Stimulated activated naive CD8-positive, alpha-beta T cell treated with anti-CD3 and anti-CD28 coated beads, Interleukin-15, Interleukin-2, amounts not matched to agents 100 U/mL and 50 U/mL, for 24 hours (primary cell): ENCODE measurements at regions not wholly inside any gene's neighbourhood (a gene's known extent, or its start where the extent isn't known, plus 50 kb on each side); places are given as distances from the start of the nearest gene placed in this dataset.
A peak's percentile ranks its signal among the peaks of the same experiment; 100 is the strongest.
"Not testable (repeated sequence)": the region's sequence is repeated elsewhere in the genome, so short reads cannot be mapped to it uniquely, and the experiment has no call there.

ENCODE experiments used
- ATAC-seq: fragments of 150-1000 bp; cut with Tn5 transposase; one replicate; pipeline ENCODE4 v1.10.0; 2021
- DNase-seq: peaks from one replicate; pipeline ENCODE4 v3.0.0; 2021

- DNase-seq, ATAC-seq: not testable (repeated sequence)
Measured at GRCh38 chr15:20473465-20473864, 68.1 kb downstream of the GOLGA6L6 start.

- not testable (repeated sequence) for DNase-seq, ATAC-seq
Measured at GRCh38 chr15:20472983-20473382, 68.6 kb downstream of the GOLGA6L6 start.

GRCh38 chr15:20470810-20471209, 70.8 kb downstream of the GOLGA6L6 start:
- not testable (repeated sequence) for ATAC-seq, DNase-seq

- DNase-seq, ATAC-seq: not testable (repeated sequence)
Measured at GRCh38 chr15:20441138-20441537, 100.5 kb downstream of the GOLGA6L6 start.

- ATAC-seq, DNase-seq: not testable (repeated sequence)
Measured at GRCh38 chr15:20440390-20440789, 101.2 kb downstream of the GOLGA6L6 start.

- ATAC-seq, DNase-seq: not testable (repeated sequence)
Measured at GRCh38 chr15:20439111-20439510, 102.5 kb downstream of the GOLGA6L6 start.

GRCh38 chr15:20438255-20438654, 103.3 kb downstream of the GOLGA6L6 start:
- not testable (repeated sequence) for ATAC-seq, DNase-seq

GRCh38 chr15:20433468-20433867, 108.1 kb downstream of the GOLGA6L6 start:
- DNase-seq, ATAC-seq: not testable (repeated sequence)

GRCh38 chr15:20430495-20430894, 111.1 kb downstream of the GOLGA6L6 start:
- DNase-seq = not testable (repeated sequence)
- peak; percentile 51 for ATAC-seq

- ATAC-seq = peak; percentile 19
- DNase-seq = not testable (repeated sequence)
Measured at GRCh38 chr15:20420710-20421109, 120.9 kb downstream of the GOLGA6L6 start.

GRCh38 chr15:20416618-20417017, 125.0 kb downstream of the GOLGA6L6 start:
- not testable (repeated sequence) for DNase-seq, ATAC-seq

- not testable (repeated sequence) for ATAC-seq
Measured at GRCh38 chr15:20409667-20410198, 131.9 kb downstream of the GOLGA6L6 start.

GRCh38 chr15:20409247-20409646, 132.4 kb downstream of the GOLGA6L6 start:
- ATAC-seq (no peak), DNase-seq (no peak)

More at GRCh38 chr15:20409667-20410198, 131.9 kb downstream of the GOLGA6L6 start:
- DNase-seq = not testable (repeated sequence)

- no peak for ATAC-seq
Measured at GRCh38 chr15:20407553-20407952, 134.0 kb downstream of the GOLGA6L6 start.

GRCh38 chr15:20404571-20404970, 137.0 kb downstream of the GOLGA6L6 start:
- not testable (repeated sequence) for ATAC-seq, DNase-seq

More at GRCh38 chr15:20407553-20407952, 134.0 kb downstream of the GOLGA6L6 start:
- DNase-seq = no peak

GRCh38 chr15:20402586-20402985, 139.0 kb downstream of the GOLGA6L6 start:
- DNase-seq, ATAC-seq: not testable (repeated sequence)

- peak; percentile 6 for ATAC-seq
Measured at GRCh38 chr15:20401058-20401457, 140.5 kb downstream of the GOLGA6L6 start.

GRCh38 chr15:20398680-20399079, 142.9 kb downstream of the GOLGA6L6 start:
- ATAC-seq, DNase-seq: not testable (repeated sequence)

More at GRCh38 chr15:20401058-20401457, 140.5 kb downstream of the GOLGA6L6 start:
- not testable (repeated sequence) for DNase-seq

GRCh38 chr15:20388161-20388560, 153.4 kb downstream of the GOLGA6L6 start:
- ATAC-seq, DNase-seq: not testable (repeated sequence)

GRCh38 chr15:20386198-20386597, 155.4 kb downstream of the GOLGA6L6 start:
- no peak for DNase-seq
- ATAC-seq = no peak

GRCh38 chr15:20380199-20380598, 161.4 kb downstream of the GOLGA6L6 start:
- ATAC-seq, DNase-seq: not testable (repeated sequence)

GRCh38 chr15:20376872-20377271, 164.7 kb downstream of the GOLGA6L6 start:
- ATAC-seq (no peak), DNase-seq (no peak)

- peak; percentile 40 for ATAC-seq
- DNase-seq = not testable (repeated sequence)
Measured at GRCh38 chr15:20372416-20372815, 169.2 kb downstream of the GOLGA6L6 start.

GRCh38 chr15:20369500-20369899, 172.1 kb downstream of the GOLGA6L6 start:
- DNase-seq = no peak
- ATAC-seq = no peak
